CD14-positive monocyte (primary cell): ENCODE measurements at regions not wholly inside any gene's neighbourhood (a gene's known extent, or its start where the extent isn't known, plus 50 kb on each side); places are given as distances from the start of the nearest gene placed in this dataset.

Source experiments
- DNase-seq, 3 donors: peaks; one replicate each; pipeline ENCODE4 v3.0.0-alpha.2; 2011 to 2022
- H2AFZ ChIP-seq: 2 replicates; pipeline ENCODE4 v1.6.0; 2012; ENCODE audit warnings: mild to moderate bottlenecking, low read depth, low read length, inconsistent platforms; ENCODE audit not compliant: insufficient read depth, poor library complexity, severe bottlenecking
- H3K27ac ChIP-seq, 2 donors: 1 replicate in 1 of 2; 2 replicates in 1 of 2; pipeline ENCODE4 v1.5.1; 2012 to 2013; ENCODE audit warnings: low read length in 2 of 2, control low read depth in 1 of 2, inconsistent platforms in 1 of 2, low read depth in 1 of 2, mild to moderate bottlenecking in 1 of 2
- H3K27me3 ChIP-seq, 2 donors: one replicate each; pipeline versions ENCODE4 v1.6.0 to v1.6.1; 2011 to 2013; ENCODE audit warnings: low read length in 2 of 2; ENCODE audit not compliant: control insufficient read depth in 2 of 2, insufficient read depth in 2 of 2
- H3K36me3 ChIP-seq, 2 donors: replicated peaks in 1 of 2; 1 replicate in 1 of 2; 2 replicates in 1 of 2; pipeline versions ENCODE4 v1.5.1 to v1.6.1; 2012 to 2013; ENCODE audit warnings: low read length in 2 of 2, control low read depth in 1 of 2, inconsistent platforms in 1 of 2, mild to moderate bottlenecking in 1 of 2; ENCODE audit not compliant: insufficient read depth in 2 of 2, control insufficient read depth in 1 of 2
- H3K4me1 ChIP-seq, 2 donors: 1 replicate in 1 of 2; 2 replicates in 1 of 2; pipeline versions ENCODE4 v1.5.1 to v1.6.1; 2012 to 2013; ENCODE audit warnings: low read length in 2 of 2, control low read depth in 1 of 2, inconsistent platforms in 1 of 2, mild to moderate bottlenecking in 1 of 2, moderate library complexity in 1 of 2; ENCODE audit not compliant: insufficient read depth in 2 of 2, control insufficient read depth in 1 of 2
- H3K4me2 ChIP-seq: replicated peaks from 2 replicates; pipeline ENCODE3; 2012; ENCODE audit warnings: low read length, moderate library complexity, mild to moderate bottlenecking; ENCODE audit not compliant: poor library complexity, severe bottlenecking; ENCODE audit errors: extremely low read depth
- H3K4me3 ChIP-seq, 3 experiments: fragments of 200-600 bp in 1 of 3; sonication (generic) in 1 of 3; replicated peaks in 1 of 3; 1 replicate in 2 of 3; 2 replicates in 1 of 3; pipeline ENCODE4 v1.5.1; 2011 to 2013; ENCODE audit warnings: low read length in 3 of 3, mild to moderate bottlenecking in 3 of 3, control low read depth in 2 of 3, low read depth in 2 of 3, inconsistent platforms in 1 of 3, moderate library complexity in 1 of 3
- H3K79me2 ChIP-seq: 2 replicates; pipeline ENCODE4 v1.6.0; 2012; ENCODE audit warnings: mild to moderate bottlenecking, control low read depth, inconsistent platforms, low read length, moderate library complexity; ENCODE audit not compliant: insufficient read depth
- H3K9ac ChIP-seq: 2 replicates; pipeline ENCODE4 v1.6.0; 2017; ENCODE audit warnings: low read length, mild to moderate bottlenecking; ENCODE audit not compliant: insufficient read depth, poor library complexity, severe bottlenecking
- H3K9me3 ChIP-seq, 2 donors: replicated peaks in 1 of 2; 1 replicate in 1 of 2; 2 replicates in 1 of 2; pipeline versions ENCODE4 v1.5.1 to v1.6.1; 2012 to 2013; ENCODE audit warnings: low read length in 2 of 2, control low read depth in 1 of 2; ENCODE audit not compliant: control insufficient read depth in 1 of 2, insufficient read depth in 1 of 2
- H4K20me1 ChIP-seq: 2 replicates; pipeline ENCODE4 v1.6.0; 2012; ENCODE audit warnings: mild to moderate bottlenecking, low read length, control low read depth, moderate library complexity; ENCODE audit not compliant: insufficient read depth
- H3K27ac Mint-ChIP-seq, 7 donors: one replicate each; pipeline ENCODE4 v1.8.0; 2020; ENCODE audit warnings: mild to moderate bottlenecking in 7 of 7, mixed read lengths in 7 of 7, moderate library complexity in 6 of 7, inconsistent platforms in 2 of 7
- H3K27me3 Mint-ChIP-seq, 3 donors: one replicate each; pipeline ENCODE4 v1.8.0; 2021 to 2022; ENCODE audit warnings: low read depth in 3 of 3, mild to moderate bottlenecking in 3 of 3, mixed read lengths in 3 of 3, moderate library complexity in 3 of 3, inconsistent platforms in 1 of 3
- H3K36me3 Mint-ChIP-seq, 2 donors: one replicate each; pipeline ENCODE4 v1.8.0; 2020; ENCODE audit warnings: mixed read lengths in 2 of 2, inconsistent platforms in 1 of 2, mild to moderate bottlenecking in 1 of 2
- H3K4me1 Mint-ChIP-seq: one replicate; pipeline ENCODE4 v1.8.0; 2020; ENCODE audit warnings: mild to moderate bottlenecking, mixed read lengths
- H3K4me3 Mint-ChIP-seq, 2 donors: one replicate each; pipeline ENCODE4 v1.8.0; 2020; ENCODE audit warnings: mild to moderate bottlenecking in 2 of 2, mixed read lengths in 2 of 2, moderate library complexity in 1 of 2
- H3K9me3 Mint-ChIP-seq, 7 donors: one replicate each; pipeline ENCODE4 v1.8.0; 2020 to 2022; ENCODE audit warnings: mixed read lengths in 7 of 7, mild to moderate bottlenecking in 6 of 7, moderate library complexity in 6 of 7, inconsistent platforms in 2 of 7
- WGBS: methylation state at CpG from one replicate; pipeline ENCODE4 v1.1.5; 2013; ENCODE audit warnings: missing lambda C conversion rate; ENCODE audit not compliant: insufficient coverage; 5-methylcytosine and 5-hydroxymethylcytosine counted together
- intact Hi-C, 2 donors: fragments of 100-400 bp; cut with micrococcal nuclease; formaldehyde crosslinking; loops; one replicate each; pipeline versions ENCODE4 v1.15.0 to v1.15.1; 2023
- TF ChIP-seq, protein P1 (sequence below): fragments of 200-600 bp; IDR thresholded peaks from one replicate; pipeline ENCODE4 v1.8.0; 2022; ENCODE audit warnings: antibody characterized with exemption, mild to moderate bottlenecking

DNA sequence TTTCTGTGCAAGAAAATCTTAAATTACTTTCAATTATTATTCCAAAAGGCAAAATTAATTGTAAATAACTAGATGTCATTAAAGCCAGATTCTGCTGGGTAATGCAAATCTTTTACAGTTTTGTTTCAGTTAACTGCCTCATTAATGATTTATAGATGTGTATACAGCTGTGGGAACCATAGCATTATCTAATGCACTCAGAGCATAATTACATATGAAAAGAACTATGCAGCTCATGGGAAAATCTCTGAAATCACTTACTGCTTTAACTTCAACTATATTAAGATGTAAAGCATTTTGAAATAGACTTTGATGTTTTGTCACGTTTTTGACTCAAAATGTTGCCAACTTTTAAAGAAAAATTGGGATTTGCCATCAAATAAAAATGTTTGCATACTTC, 630.3 kb upstream of the KLHL4 start:
- no peak overlapping the region for H3K27ac ChIP-seq
- H3K36me3 Mint-ChIP-seq = no peaks in the 10 kb centered on the region
- peaks cover 0 to 4% (median 0%) of the 10 kb centered on the region in 7 donors for H3K9me3 Mint-ChIP-seq
- H2AFZ ChIP-seq = no peak overlapping the region
- no peaks in the 10 kb centered on the region for H3K27me3 Mint-ChIP-seq
- no peak overlapping the region for H3K4me3 Mint-ChIP-seq
- no peak overlapping the region for H3K4me2 ChIP-seq
- no peaks in the 10 kb centered on the region for H4K20me1 ChIP-seq
- H3K27me3 ChIP-seq = no peaks in the 10 kb centered on the region
- TF ChIP-seq, protein P1, sequence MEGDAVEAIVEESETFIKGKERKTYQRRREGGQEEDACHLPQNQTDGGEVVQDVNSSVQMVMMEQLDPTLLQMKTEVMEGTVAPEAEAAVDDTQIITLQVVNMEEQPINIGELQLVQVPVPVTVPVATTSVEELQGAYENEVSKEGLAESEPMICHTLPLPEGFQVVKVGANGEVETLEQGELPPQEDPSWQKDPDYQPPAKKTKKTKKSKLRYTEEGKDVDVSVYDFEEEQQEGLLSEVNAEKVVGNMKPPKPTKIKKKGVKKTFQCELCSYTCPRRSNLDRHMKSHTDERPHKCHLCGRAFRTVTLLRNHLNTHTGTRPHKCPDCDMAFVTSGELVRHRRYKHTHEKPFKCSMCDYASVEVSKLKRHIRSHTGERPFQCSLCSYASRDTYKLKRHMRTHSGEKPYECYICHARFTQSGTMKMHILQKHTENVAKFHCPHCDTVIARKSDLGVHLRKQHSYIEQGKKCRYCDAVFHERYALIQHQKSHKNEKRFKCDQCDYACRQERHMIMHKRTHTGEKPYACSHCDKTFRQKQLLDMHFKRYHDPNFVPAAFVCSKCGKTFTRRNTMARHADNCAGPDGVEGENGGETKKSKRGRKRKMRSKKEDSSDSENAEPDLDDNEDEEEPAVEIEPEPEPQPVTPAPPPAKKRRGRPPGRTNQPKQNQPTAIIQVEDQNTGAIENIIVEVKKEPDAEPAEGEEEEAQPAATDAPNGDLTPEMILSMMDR = no peak
- no peak for DNase-seq
- WGBS = no CpG with 5 or more reads among the region's 1 CpG
- no peak overlapping the region for H3K27ac Mint-ChIP-seq
- intact Hi-C loops = no loop called here
- no peaks in the 10 kb centered on the region for H3K36me3 ChIP-seq
- no peaks in the 10 kb centered on the region for H3K4me1 Mint-ChIP-seq
- no peak overlapping the region for H3K9ac ChIP-seq
- peaks cover 0 to 3% of the 10 kb centered on the region in 2 donors for H3K9me3 ChIP-seq
- no peaks in the 10 kb centered on the region for H3K4me1 ChIP-seq
- H3K79me2 ChIP-seq = no peaks in the 10 kb centered on the region
- no peak overlapping the region for H3K4me3 ChIP-seq

DNA sequence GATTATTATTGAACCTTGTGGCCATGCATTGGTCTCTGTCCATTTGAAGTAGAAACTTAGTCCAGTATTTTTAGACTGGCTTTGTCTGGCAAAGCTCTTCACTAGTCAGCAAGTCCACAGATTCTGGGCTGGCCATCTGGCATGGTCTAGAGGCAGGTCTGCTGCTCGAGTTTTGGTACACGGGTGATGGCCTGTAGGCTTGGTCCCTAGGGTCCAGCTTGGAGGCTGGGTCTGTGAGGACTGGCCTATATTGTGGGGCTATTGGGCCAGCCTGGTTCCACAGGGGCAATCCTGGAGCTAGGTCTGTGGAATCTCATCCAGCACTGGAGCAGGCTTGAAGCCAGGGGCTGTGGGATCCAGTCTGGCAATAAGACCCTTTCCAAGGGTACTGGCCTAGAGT, 607.6 kb upstream of the KLHL4 start:
- H3K9ac ChIP-seq = no peak overlapping the region
- Mint-ChIP-seq H3K9me3 (peaks cover 0 to 6% (median 0%) of the 10 kb centered on the region in 7 donors), H3K4me3 (no peak overlapping the region), H3K36me3 (no peaks in the 10 kb centered on the region), H3K27me3 (peaks cover 0 to 2% (median 0%) of the 10 kb centered on the region in 3 donors), H3K4me1 (no peaks in the 10 kb centered on the region), H3K27ac (no peak overlapping the region)
- no peaks in the 10 kb centered on the region for H3K36me3 ChIP-seq
- no peaks in the 10 kb centered on the region for H3K4me1 ChIP-seq
- TF ChIP-seq, protein P1 = no peak
- H3K27ac ChIP-seq = no peak overlapping the region
- H3K27me3 ChIP-seq = no peaks in the 10 kb centered on the region
- intact Hi-C loops = no loop called here
- no peak overlapping the region for H3K4me2 ChIP-seq
- no peak overlapping the region for H3K4me3 ChIP-seq
- no peaks in the 10 kb centered on the region for H3K9me3 ChIP-seq
- DNase-seq = no peak
- no peaks in the 10 kb centered on the region for H3K79me2 ChIP-seq
- WGBS = 80% methylated on average over 1 of the region's 2 CpGs
- no peaks in the 10 kb centered on the region for H4K20me1 ChIP-seq
- H2AFZ ChIP-seq = no peak overlapping the region
